ENCODE measurements at regions not wholly inside any gene's neighbourhood (a gene's known extent, or its start where the extent isn't known, plus 50 kb on each side); places are given as distances from the start of the nearest gene placed in this dataset.

DNA sequence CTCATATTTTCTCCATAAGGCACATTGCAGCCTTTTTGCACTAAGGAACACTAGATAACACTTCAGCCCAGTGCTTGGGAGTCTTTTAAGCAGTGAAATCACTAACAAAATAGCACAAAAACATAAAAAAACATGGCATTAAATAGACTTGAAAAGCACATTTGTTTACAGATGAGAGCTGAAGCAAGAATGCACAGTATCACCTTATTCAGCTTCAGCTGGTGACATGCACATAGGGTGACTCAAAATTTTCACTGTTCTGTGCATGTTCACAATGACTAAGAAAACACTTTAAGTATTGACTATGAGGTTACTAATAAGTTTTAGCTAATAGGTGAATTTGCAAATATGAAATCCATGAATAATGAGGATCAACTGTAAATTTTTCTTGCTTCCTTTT, 293.9 kb upstream of the TARS1 start:
- TF ChIP-seq, protein P1, sequence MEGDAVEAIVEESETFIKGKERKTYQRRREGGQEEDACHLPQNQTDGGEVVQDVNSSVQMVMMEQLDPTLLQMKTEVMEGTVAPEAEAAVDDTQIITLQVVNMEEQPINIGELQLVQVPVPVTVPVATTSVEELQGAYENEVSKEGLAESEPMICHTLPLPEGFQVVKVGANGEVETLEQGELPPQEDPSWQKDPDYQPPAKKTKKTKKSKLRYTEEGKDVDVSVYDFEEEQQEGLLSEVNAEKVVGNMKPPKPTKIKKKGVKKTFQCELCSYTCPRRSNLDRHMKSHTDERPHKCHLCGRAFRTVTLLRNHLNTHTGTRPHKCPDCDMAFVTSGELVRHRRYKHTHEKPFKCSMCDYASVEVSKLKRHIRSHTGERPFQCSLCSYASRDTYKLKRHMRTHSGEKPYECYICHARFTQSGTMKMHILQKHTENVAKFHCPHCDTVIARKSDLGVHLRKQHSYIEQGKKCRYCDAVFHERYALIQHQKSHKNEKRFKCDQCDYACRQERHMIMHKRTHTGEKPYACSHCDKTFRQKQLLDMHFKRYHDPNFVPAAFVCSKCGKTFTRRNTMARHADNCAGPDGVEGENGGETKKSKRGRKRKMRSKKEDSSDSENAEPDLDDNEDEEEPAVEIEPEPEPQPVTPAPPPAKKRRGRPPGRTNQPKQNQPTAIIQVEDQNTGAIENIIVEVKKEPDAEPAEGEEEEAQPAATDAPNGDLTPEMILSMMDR (IDR thresholded peaks at IDR 0.05) = no peak
- no peak for TF ChIP-seq POLR2A (IDR thresholded peaks at IDR 0.05)
